CD14-positive monocyte (primary cell): ENCODE measurements at regions not wholly inside any gene's neighbourhood (a gene's known extent, or its start where the extent isn't known, plus 50 kb on each side); places are given as distances from the start of the nearest gene placed in this dataset.

Experiments used
- DNase-seq, 3 donors: peaks; one replicate each; pipeline ENCODE4 v3.0.0-alpha.2; 2011 to 2022
- H2AFZ ChIP-seq: 2 replicates; pipeline ENCODE4 v1.6.0; 2012; ENCODE audit warnings: mild to moderate bottlenecking, low read depth, low read length, inconsistent platforms; ENCODE audit not compliant: insufficient read depth, poor library complexity, severe bottlenecking
- H3K27ac ChIP-seq, 2 donors: 1 replicate in 1 of 2; 2 replicates in 1 of 2; pipeline ENCODE4 v1.5.1; 2012 to 2013; ENCODE audit warnings: low read length in 2 of 2, control low read depth in 1 of 2, inconsistent platforms in 1 of 2, low read depth in 1 of 2, mild to moderate bottlenecking in 1 of 2
- H3K27me3 ChIP-seq, 2 donors: one replicate each; pipeline versions ENCODE4 v1.6.0 to v1.6.1; 2011 to 2013; ENCODE audit warnings: low read length in 2 of 2; ENCODE audit not compliant: control insufficient read depth in 2 of 2, insufficient read depth in 2 of 2
- H3K36me3 ChIP-seq, 2 donors: replicated peaks in 1 of 2; 1 replicate in 1 of 2; 2 replicates in 1 of 2; pipeline versions ENCODE4 v1.5.1 to v1.6.1; 2012 to 2013; ENCODE audit warnings: low read length in 2 of 2, control low read depth in 1 of 2, inconsistent platforms in 1 of 2, mild to moderate bottlenecking in 1 of 2; ENCODE audit not compliant: insufficient read depth in 2 of 2, control insufficient read depth in 1 of 2
- H3K4me1 ChIP-seq, 2 donors: 1 replicate in 1 of 2; 2 replicates in 1 of 2; pipeline versions ENCODE4 v1.5.1 to v1.6.1; 2012 to 2013; ENCODE audit warnings: low read length in 2 of 2, control low read depth in 1 of 2, inconsistent platforms in 1 of 2, mild to moderate bottlenecking in 1 of 2, moderate library complexity in 1 of 2; ENCODE audit not compliant: insufficient read depth in 2 of 2, control insufficient read depth in 1 of 2
- H3K4me2 ChIP-seq: replicated peaks from 2 replicates; pipeline ENCODE3; 2012; ENCODE audit warnings: low read length, moderate library complexity, mild to moderate bottlenecking; ENCODE audit not compliant: poor library complexity, severe bottlenecking; ENCODE audit errors: extremely low read depth
- H3K4me3 ChIP-seq, 3 experiments: fragments of 200-600 bp in 1 of 3; sonication (generic) in 1 of 3; replicated peaks in 1 of 3; 1 replicate in 2 of 3; 2 replicates in 1 of 3; pipeline ENCODE4 v1.5.1; 2011 to 2013; ENCODE audit warnings: low read length in 3 of 3, mild to moderate bottlenecking in 3 of 3, control low read depth in 2 of 3, low read depth in 2 of 3, inconsistent platforms in 1 of 3, moderate library complexity in 1 of 3
- H3K79me2 ChIP-seq: 2 replicates; pipeline ENCODE4 v1.6.0; 2012; ENCODE audit warnings: mild to moderate bottlenecking, control low read depth, inconsistent platforms, low read length, moderate library complexity; ENCODE audit not compliant: insufficient read depth
- H3K9ac ChIP-seq: 2 replicates; pipeline ENCODE4 v1.6.0; 2017; ENCODE audit warnings: low read length, mild to moderate bottlenecking; ENCODE audit not compliant: insufficient read depth, poor library complexity, severe bottlenecking
- H3K9me3 ChIP-seq, 2 donors: replicated peaks in 1 of 2; 1 replicate in 1 of 2; 2 replicates in 1 of 2; pipeline versions ENCODE4 v1.5.1 to v1.6.1; 2012 to 2013; ENCODE audit warnings: low read length in 2 of 2, control low read depth in 1 of 2; ENCODE audit not compliant: control insufficient read depth in 1 of 2, insufficient read depth in 1 of 2
- H4K20me1 ChIP-seq: 2 replicates; pipeline ENCODE4 v1.6.0; 2012; ENCODE audit warnings: mild to moderate bottlenecking, low read length, control low read depth, moderate library complexity; ENCODE audit not compliant: insufficient read depth
- H3K27ac Mint-ChIP-seq, 7 donors: one replicate each; pipeline ENCODE4 v1.8.0; 2020; ENCODE audit warnings: mild to moderate bottlenecking in 7 of 7, mixed read lengths in 7 of 7, moderate library complexity in 6 of 7, inconsistent platforms in 2 of 7
- H3K27me3 Mint-ChIP-seq, 3 donors: one replicate each; pipeline ENCODE4 v1.8.0; 2021 to 2022; ENCODE audit warnings: low read depth in 3 of 3, mild to moderate bottlenecking in 3 of 3, mixed read lengths in 3 of 3, moderate library complexity in 3 of 3, inconsistent platforms in 1 of 3
- H3K36me3 Mint-ChIP-seq, 2 donors: one replicate each; pipeline ENCODE4 v1.8.0; 2020; ENCODE audit warnings: mixed read lengths in 2 of 2, inconsistent platforms in 1 of 2, mild to moderate bottlenecking in 1 of 2
- H3K4me1 Mint-ChIP-seq: one replicate; pipeline ENCODE4 v1.8.0; 2020; ENCODE audit warnings: mild to moderate bottlenecking, mixed read lengths
- H3K4me3 Mint-ChIP-seq, 2 donors: one replicate each; pipeline ENCODE4 v1.8.0; 2020; ENCODE audit warnings: mild to moderate bottlenecking in 2 of 2, mixed read lengths in 2 of 2, moderate library complexity in 1 of 2
- H3K9me3 Mint-ChIP-seq, 7 donors: one replicate each; pipeline ENCODE4 v1.8.0; 2020 to 2022; ENCODE audit warnings: mixed read lengths in 7 of 7, mild to moderate bottlenecking in 6 of 7, moderate library complexity in 6 of 7, inconsistent platforms in 2 of 7
- CTCF ChIP-seq: fragments of 200-600 bp; IDR thresholded peaks from one replicate; pipeline ENCODE4 v1.8.0; 2022; ENCODE audit warnings: antibody characterized with exemption, mild to moderate bottlenecking
- whole genome bisulfite sequencing: methylation state at CpG from one replicate; pipeline ENCODE4 v1.1.5; 2013; ENCODE audit warnings: missing lambda C conversion rate; ENCODE audit not compliant: insufficient coverage; 5-methylcytosine and 5-hydroxymethylcytosine counted together
- intact Hi-C, 2 donors: fragments of 100-400 bp; cut with micrococcal nuclease; formaldehyde crosslinking; loops; one replicate each; pipeline versions ENCODE4 v1.15.0 to v1.15.1; 2023

GRCh38 chr1:199847021-199847420 is 180.5 kb upstream of the NR5A2 start:
- Mint-ChIP-seq H3K36me3 (no peaks in the 10 kb centered on the region), H3K27me3 (peaks cover 0 to 2% (median under 1%) of the 10 kb centered on the region in 3 donors), H3K4me1 (peaks cover 6% of the 10 kb centered on the region), H3K27ac (no peak overlapping the region), H3K4me3 (no peak overlapping the region), H3K9me3 (peaks cover 0 to 3% (median 0%) of the 10 kb centered on the region in 7 donors)
- H3K27ac ChIP-seq = no peak overlapping the region
- H3K4me3 ChIP-seq = no peak overlapping the region
- H3K4me2 ChIP-seq = no peak overlapping the region
- DNase-seq = no peak
- H2AFZ ChIP-seq = no peak overlapping the region
- H3K4me1 ChIP-seq = no peaks in the 10 kb centered on the region
- no peak overlapping the region for H3K9ac ChIP-seq
- H3K79me2 ChIP-seq = no peaks in the 10 kb centered on the region
- TF ChIP-seq CTCF = no peak
- H3K27me3 ChIP-seq = no peaks in the 10 kb centered on the region
- H4K20me1 ChIP-seq = no peaks in the 10 kb centered on the region
- intact Hi-C loops = no loop called here
- no peaks in the 10 kb centered on the region for H3K9me3 ChIP-seq
- WGBS = 95% methylated on average over 6 of the region's 8 CpGs
- H3K36me3 ChIP-seq = no peaks in the 10 kb centered on the region

GRCh38 chr1:199851439-199852140 is 175.9 kb upstream of the NR5A2 start:
- peaks cover 17 to 18% of the 10 kb centered on the region in 2 donors for H3K4me1 ChIP-seq
- no peak overlapping the region for H2AFZ ChIP-seq
- peaks cover 0 to 3% (median 0%) of the 10 kb centered on the region in 7 donors for H3K9me3 Mint-ChIP-seq
- no peak for TF ChIP-seq CTCF
- no peaks in the 10 kb centered on the region for H3K27me3 ChIP-seq
- no CpG with 5 or more reads among the region's 2 CpGs for WGBS
- H3K4me3 Mint-ChIP-seq = no peak overlapping the region
- no peak overlapping the region for H3K27ac Mint-ChIP-seq
- H3K9me3 ChIP-seq = no peaks in the 10 kb centered on the region
- H3K27ac ChIP-seq = no peak overlapping the region
- no peak for DNase-seq
- H3K4me1 Mint-ChIP-seq = peaks cover 16% of the 10 kb centered on the region
- H3K36me3 Mint-ChIP-seq = no peaks in the 10 kb centered on the region
- intact Hi-C loops = no loop called here
- H4K20me1 ChIP-seq = no peaks in the 10 kb centered on the region
- H3K4me3 ChIP-seq = no peak overlapping the region
- no peak overlapping the region for H3K9ac ChIP-seq
- H3K79me2 ChIP-seq = no peaks in the 10 kb centered on the region
- H3K27me3 Mint-ChIP-seq = peaks cover 0 to 3% (median 2%) of the 10 kb centered on the region in 3 donors
- H3K4me2 ChIP-seq = no peak overlapping the region
- no peaks in the 10 kb centered on the region for H3K36me3 ChIP-seq
